Endothelial cell of umbilical vein (primary cell): ENCODE measurements at regions not wholly inside any gene's neighbourhood (a gene's known extent, or its start where the extent isn't known, plus 50 kb on each side); places are given as distances from the start of the nearest gene placed in this dataset.
A peak's percentile ranks its signal among the peaks of the same experiment; 100 is the strongest.

Source experiments
- BruUV-seq: library from RNA; stranded (reverse); fragments of 400-500 nt; replicated peaks from 2 replicates; lab custom pipeline; 2021; lab: Mats Ljungman, UMichigan
- CTCF ChIA-PET: fragments of 300-600, 350-600 bp; sonication (Branson Sonifier 250); formaldehyde crosslinking; loops from one replicate; lab custom pipeline; 2021; ENCODE audit warnings: antibody characterized with exemption, inconsistent platforms; lab: Charles Lee
- POLR2A ChIA-PET: fragments of 300-600, 350-600 bp; sonication (Branson Sonifier 250); formaldehyde crosslinking; loops from one replicate; lab custom pipeline; 2021; ENCODE audit warnings: antibody characterized with exemption, inconsistent platforms; lab: Charles Lee
- DNase-seq: peaks from one replicate; pipeline ENCODE4 v3.0.0-alpha.2; 2011; ENCODE audit warnings: low read depth, low spot score
- FAIRE-seq: peaks from 2 replicates; lab custom pipeline; 2011; peaks lifted over from hg19 to GRCh38; lab: Jason Lieb, UNC
- H2AFZ ChIP-seq: 2 replicates; pipeline ENCODE4 v1.6.0; 2012; ENCODE audit warnings: low read depth, low read length, control low read depth, inconsistent platforms
- H3K27ac ChIP-seq: 2 replicates; pipeline ENCODE4 v1.5.1; 2011; ENCODE audit warnings: low read depth, mild to moderate bottlenecking, control low read depth, low read length, moderate library complexity; ENCODE audit not compliant: insufficient read depth
- H3K27me3 ChIP-seq, 2 experiments: 2 replicates each; pipeline versions ENCODE4 v1.6.0 to v1.6.1; 2011; ENCODE audit warnings: low read length in 2 of 2, mixed read lengths in 1 of 2; ENCODE audit not compliant: control insufficient read depth in 2 of 2, insufficient read depth in 2 of 2
- H3K36me3 ChIP-seq, 2 experiments: 2 replicates in 1 of 2; 3 replicates in 1 of 2; pipeline ENCODE4 v1.5.1; 2011; ENCODE audit warnings: low read length in 2 of 2, mild to moderate bottlenecking in 1 of 2, moderate library complexity in 1 of 2; ENCODE audit not compliant: control insufficient read depth in 2 of 2, insufficient read depth in 2 of 2; ENCODE audit errors: extremely low read depth in 1 of 2
- H3K4me1 ChIP-seq: 3 replicates; pipeline ENCODE4 v1.5.1; 2011; ENCODE audit warnings: mild to moderate bottlenecking, low read length; ENCODE audit not compliant: control insufficient read depth, insufficient read depth; ENCODE audit errors: extremely low read depth
- H3K4me2 ChIP-seq: 2 replicates; pipeline ENCODE4 v1.6.1; 2011; ENCODE audit warnings: low read length, control low read depth, mixed read lengths; ENCODE audit not compliant: insufficient read depth
- H3K4me3 ChIP-seq, 3 experiments: fragments of 200-600 bp in 1 of 3; sonication (generic), shearing (Covaris generic) in 1 of 3; replicated peaks in 1 of 3; 2 replicates each; pipeline ENCODE4 v1.5.1; 2011 to 2016; ENCODE audit warnings: control low read depth in 3 of 3, low read length in 3 of 3, mild to moderate bottlenecking in 2 of 3, inconsistent platforms in 1 of 3, low read depth in 1 of 3, moderate library complexity in 1 of 3; ENCODE audit not compliant: insufficient read depth in 1 of 3
- H3K79me2 ChIP-seq: 2 replicates; pipeline ENCODE4 v1.6.0; 2012; ENCODE audit warnings: low read length, inconsistent platforms; ENCODE audit not compliant: control insufficient read depth, insufficient read depth
- H3K9ac ChIP-seq: replicated peaks from 2 replicates; pipeline ENCODE3; 2011; ENCODE audit warnings: low read length, control low read depth; ENCODE audit not compliant: insufficient read depth; ENCODE audit errors: extremely low read depth
- H3K9me1 ChIP-seq: replicated peaks from 3 replicates; pipeline ENCODE4 v1.6.0; 2011; ENCODE audit warnings: mild to moderate bottlenecking, low read length; ENCODE audit not compliant: control insufficient read depth, insufficient read depth; ENCODE audit errors: extremely low read depth
- H3K9me3 ChIP-seq: replicated peaks from 2 replicates; pipeline ENCODE4 v1.5.1; 2012; ENCODE audit warnings: low read length, inconsistent platforms; ENCODE audit not compliant: control insufficient read depth, insufficient read depth
- H4K20me1 ChIP-seq: replicated peaks from 2 replicates; pipeline ENCODE3; 2011; ENCODE audit warnings: mild to moderate bottlenecking, low read length; ENCODE audit not compliant: control insufficient read depth, insufficient read depth; ENCODE audit errors: extremely low read depth
- CTCF ChIP-seq, 2 donors: IDR thresholded peaks; 1 replicate in 1 of 2; 2 replicates in 1 of 2; pipeline ENCODE4 v1.5.1; 2011; ENCODE audit warnings: low read length in 2 of 2, mild to moderate bottlenecking in 2 of 2, moderate library complexity in 2 of 2, control low read depth in 1 of 2, inconsistent platforms in 1 of 2, low read depth in 1 of 2; ENCODE audit not compliant: insufficient read depth in 1 of 2; ENCODE audit errors: extremely low read depth in 1 of 2
- EZH2 ChIP-seq: IDR thresholded peaks from 2 replicates; pipeline ENCODE4 v1.6.1; 2012; ENCODE audit warnings: borderline replicate concordance, low read depth, mild to moderate bottlenecking, moderate library complexity, low read length, inconsistent platforms; ENCODE audit not compliant: severe bottlenecking
- FOS ChIP-seq: IDR thresholded peaks from 2 replicates; pipeline ENCODE4 v1.6.1; 2011; ENCODE audit warnings: mild to moderate bottlenecking, low read length, moderate library complexity, borderline replicate concordance; ENCODE audit not compliant: insufficient read depth
- GATA2 ChIP-seq: IDR thresholded peaks from 2 replicates; pipeline ENCODE4 v1.7.0; 2011; ENCODE audit warnings: low read depth, mild to moderate bottlenecking, moderate library complexity, mixed read lengths, low read length; ENCODE audit not compliant: insufficient read length, insufficient read depth
- JUN ChIP-seq: IDR thresholded peaks from 2 replicates; pipeline ENCODE4 v1.6.1; 2011; ENCODE audit warnings: borderline replicate concordance, low read depth; ENCODE audit not compliant: insufficient read length, insufficient read depth
- MAX ChIP-seq: IDR thresholded peaks from 2 replicates; pipeline ENCODE4 v1.6.1; 2011; ENCODE audit not compliant: insufficient read depth, insufficient read length
- MYC ChIP-seq: IDR thresholded peaks from one replicate; pipeline ENCODE4 v1.6.1; 2011; ENCODE audit warnings: mild to moderate bottlenecking, low read depth, low read length
- POLR2A ChIP-seq: IDR thresholded peaks from 2 replicates; pipeline ENCODE4 v1.6.1; 2012; ENCODE audit warnings: low read depth, mild to moderate bottlenecking, control low read depth, low read length
- POLR2AphosphoS5 ChIP-seq: IDR thresholded peaks from 2 replicates; pipeline ENCODE4 v1.6.1; 2012; ENCODE audit warnings: low read depth, mild to moderate bottlenecking, control low read depth, low read length, moderate library complexity; ENCODE audit not compliant: insufficient read depth
- dilution Hi-C: fragments of 300-500 bp; cut with MboI; formaldehyde crosslinking; loops from one replicate; pipeline ENCODE4 v1.15.0; 2019; ENCODE audit warnings: low sequenced_read_pairs; ENCODE audit not compliant: extremely low pct_ligation_motif_present
- intact Hi-C: fragments of 100-400 bp; cut with micrococcal nuclease; formaldehyde crosslinking; loops from one replicate; pipeline ENCODE4 v1.10.0; 2022

- intact Hi-C loops (no loop called here), dilution Hi-C loops (no loop called here)
- no peaks in the 10 kb centered on the region for H3K9me1 ChIP-seq
- H2AFZ ChIP-seq, result no peak overlapping the region
- DNase-seq (peak; percentile 13), FAIRE-seq (no peak)
- BruUV-seq, result no TSS peak
- H3K4me2 ChIP-seq, result no peak overlapping the region
- H4K20me1 ChIP-seq, result no peaks in the 10 kb centered on the region
- H3K4me1 ChIP-seq, result no peaks in the 10 kb centered on the region
- no peaks in the 10 kb centered on the region for H3K36me3 ChIP-seq
- no peaks in the 10 kb centered on the region for H3K9me3 ChIP-seq
- H3K27me3 ChIP-seq, result no peaks in the 10 kb centered on the region
- ChIA-PET CTCF (no interaction called here), POLR2A (no interaction called here)
- no peak overlapping the region for H3K4me3 ChIP-seq
- H3K27ac ChIP-seq, result no peak overlapping the region
- TF ChIP-seq JUN, result no peak
- TF ChIP-seq MYC, result no peak
- no peak for TF ChIP-seq MAX
- TF ChIP-seq FOS, result no peak
- TF ChIP-seq EZH2, result no peak
- TF ChIP-seq POLR2AphosphoS5, result no peak
- no peak for TF ChIP-seq GATA2
- TF ChIP-seq POLR2A, result no peak
- TF ChIP-seq CTCF (IDR thresholded peaks at IDR 0.05; ENCODE audit: extremely low read depth in 1 of 2, insufficient read depth in 1 of 2, low read depth in 1 of 2, low read length in 2 of 2), result no peak
- H3K9ac ChIP-seq, result no peak overlapping the region
- H3K79me2 ChIP-seq, result no peaks in the 10 kb centered on the region
Observed at GRCh38 chr13:105343134-105343806, 1192.2 kb downstream of the EFNB2 start.
